Stimulated activated naive CD4-positive, alpha-beta T cell (primary cell): ENCODE measurements at regions not wholly inside any gene's neighbourhood (a gene's known extent, or its start where the extent isn't known, plus 50 kb on each side); places are given as distances from the start of the nearest gene placed in this dataset.

ENCODE experiments used
- DNase-seq, 6 experiments: peaks; one replicate each; lab custom pipeline; 2025; lab: John Stamatoyannopoulos, UW

GRCh38 chr4:136392576-136392975 lies 1139.7 kb downstream of the PCDH18 start:
- no peak for DNase-seq

- DNase-seq = no peak
Observed at GRCh38 chr4:136390824-136391223, 1141.5 kb downstream of the PCDH18 start.

GRCh38 chr4:136383082-136383481 lies 1149.2 kb downstream of the PCDH18 start:
- DNase-seq = no peak

GRCh38 chr4:136371231-136371630 lies 1161.1 kb downstream of the PCDH18 start:
- no peak for DNase-seq

GRCh38 chr4:136369073-136369472 lies 1163.2 kb downstream of the PCDH18 start:
- DNase-seq = no peak

GRCh38 chr4:136357556-136357955 lies 1174.7 kb downstream of the PCDH18 start:
- no peak for DNase-seq

- DNase-seq = no peak
Observed at GRCh38 chr4:136355970-136356369, 1176.3 kb downstream of the PCDH18 start.

- DNase-seq = no peak
Observed at GRCh38 chr4:136343340-136343739, 1189.0 kb downstream of the PCDH18 start.

- no peak for DNase-seq
Observed at GRCh38 chr4:136342666-136343065, 1189.6 kb downstream of the PCDH18 start.

- DNase-seq = no peak
Observed at GRCh38 chr4:136337216-136337615, 1195.1 kb downstream of the PCDH18 start.

GRCh38 chr4:136336479-136336878 lies 1195.8 kb downstream of the PCDH18 start:
- DNase-seq = no peak

- no peak for DNase-seq
Observed at GRCh38 chr4:136329042-136329662, 1203.1 kb downstream of the PCDH18 start.

- no peak for DNase-seq
Observed at GRCh38 chr4:136328131-136328530, 1204.2 kb downstream of the PCDH18 start.

GRCh38 chr4:136320465-136320813 lies 1211.9 kb downstream of the PCDH18 start:
- DNase-seq = no peak

GRCh38 chr4:136319789-136320464 lies 1212.4 kb downstream of the PCDH18 start:
- DNase-seq = no peak

GRCh38 chr4:136316961-136317360 lies 1215.3 kb downstream of the PCDH18 start:
- no peak for DNase-seq

- DNase-seq = no peak
Observed at GRCh38 chr4:136314686-136315085, 1217.6 kb downstream of the PCDH18 start.

- no peak for DNase-seq
Observed at GRCh38 chr4:136311774-136312173, 1220.5 kb downstream of the PCDH18 start.

GRCh38 chr4:136307765-136308164 lies 1224.5 kb downstream of the PCDH18 start:
- DNase-seq = no peak

- no peak for DNase-seq
Observed at GRCh38 chr4:136306361-136306760, 1225.9 kb downstream of the PCDH18 start.

- no peak for DNase-seq
Observed at GRCh38 chr4:136302566-136302965, 1229.7 kb downstream of the PCDH18 start.

GRCh38 chr4:136301749-136302495 lies 1230.4 kb downstream of the PCDH18 start:
- DNase-seq = no peak

- no peak for DNase-seq
Observed at GRCh38 chr4:136283977-136284376, 1248.3 kb downstream of the PCDH18 start.
